ENCODE measurements at regions not wholly inside any gene's neighbourhood (a gene's known extent, or its start where the extent isn't known, plus 50 kb on each side); places are given as distances from the start of the nearest gene placed in this dataset.
"Not testable (repeated sequence)": the region's sequence is repeated elsewhere in the genome, so short reads cannot be mapped to it uniquely, and the experiment has no call there.

DNA sequence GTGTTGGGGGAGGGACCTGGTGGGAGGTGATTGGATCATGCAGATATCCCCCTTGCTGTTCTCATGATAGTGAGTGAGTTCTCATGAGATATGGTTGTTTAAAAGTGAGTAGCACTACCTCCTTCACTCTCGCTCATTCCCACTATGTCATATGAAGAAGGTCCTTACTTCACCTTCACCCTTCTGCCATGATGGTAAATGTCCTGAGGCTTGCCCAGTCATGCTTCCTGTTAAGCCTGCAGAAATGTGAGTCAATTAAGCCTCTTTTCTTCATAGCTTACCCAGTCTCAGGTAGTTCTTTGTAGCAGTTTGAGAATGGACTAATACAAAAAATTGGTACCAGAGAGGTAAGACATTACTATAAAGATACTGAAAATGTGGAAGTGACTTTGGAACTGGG, 425.9 kb downstream of the HTR1B start:
- no peak for DNase-seq (ENCODE audit: low read depth, low spot score)
- in situ Hi-C loops (cut with HindIII; ENCODE audit: low pct_unique_long_range_greater_than_20kb, low sequenced_read_pairs) = no loop called here

DNA sequence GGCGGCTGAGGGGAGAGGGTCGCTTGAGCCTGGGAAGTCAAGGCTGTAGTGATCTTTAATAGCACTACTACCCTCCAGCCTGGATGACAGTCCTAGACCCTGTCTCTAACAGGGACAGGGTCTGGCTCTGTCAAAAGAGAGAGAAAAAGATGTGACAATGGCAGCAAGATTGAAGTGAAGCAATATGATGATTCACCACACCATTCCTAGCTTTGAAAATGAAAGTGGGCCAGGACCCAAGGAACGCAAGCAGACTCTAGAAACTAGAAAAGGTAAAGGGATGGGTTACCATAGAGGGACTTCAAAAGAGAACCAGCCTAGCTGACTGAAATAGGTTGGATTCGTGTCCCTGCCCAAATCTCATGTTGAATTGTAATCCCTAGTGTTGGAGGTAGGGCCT, 426.9 kb downstream of the HTR1B start:
- in situ Hi-C loops (cut with HindIII; ENCODE audit: low pct_unique_long_range_greater_than_20kb, low sequenced_read_pairs) = no loop called here

DNA sequence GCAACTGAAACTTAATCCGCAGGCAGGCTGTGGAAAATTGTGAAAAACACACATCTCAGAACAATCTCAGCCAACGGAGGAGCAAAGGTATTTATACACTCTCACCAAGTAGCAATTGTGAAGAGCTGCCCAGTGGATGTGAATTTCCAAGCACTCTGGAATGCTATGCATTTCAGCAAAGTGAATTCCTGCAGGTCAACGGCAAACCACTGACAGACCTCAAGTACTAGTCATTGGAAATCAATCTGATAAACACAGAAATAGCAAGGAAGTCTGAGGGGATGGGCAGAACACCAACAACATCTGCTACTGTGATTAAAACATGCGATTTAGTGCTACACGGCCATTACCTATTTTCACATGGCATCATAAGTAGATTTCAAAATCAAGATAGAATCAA, 429.1 kb downstream of the HTR1B start:
- DNase-seq (ENCODE audit: low read depth, low spot score) = no peak
- in situ Hi-C loops (cut with HindIII; ENCODE audit: low pct_unique_long_range_greater_than_20kb, low sequenced_read_pairs) = no loop called here

More for the DNA sequence above, 426.9 kb downstream of the HTR1B start:
- no peak for DNase-seq (ENCODE audit: low read depth, low spot score)

DNA sequence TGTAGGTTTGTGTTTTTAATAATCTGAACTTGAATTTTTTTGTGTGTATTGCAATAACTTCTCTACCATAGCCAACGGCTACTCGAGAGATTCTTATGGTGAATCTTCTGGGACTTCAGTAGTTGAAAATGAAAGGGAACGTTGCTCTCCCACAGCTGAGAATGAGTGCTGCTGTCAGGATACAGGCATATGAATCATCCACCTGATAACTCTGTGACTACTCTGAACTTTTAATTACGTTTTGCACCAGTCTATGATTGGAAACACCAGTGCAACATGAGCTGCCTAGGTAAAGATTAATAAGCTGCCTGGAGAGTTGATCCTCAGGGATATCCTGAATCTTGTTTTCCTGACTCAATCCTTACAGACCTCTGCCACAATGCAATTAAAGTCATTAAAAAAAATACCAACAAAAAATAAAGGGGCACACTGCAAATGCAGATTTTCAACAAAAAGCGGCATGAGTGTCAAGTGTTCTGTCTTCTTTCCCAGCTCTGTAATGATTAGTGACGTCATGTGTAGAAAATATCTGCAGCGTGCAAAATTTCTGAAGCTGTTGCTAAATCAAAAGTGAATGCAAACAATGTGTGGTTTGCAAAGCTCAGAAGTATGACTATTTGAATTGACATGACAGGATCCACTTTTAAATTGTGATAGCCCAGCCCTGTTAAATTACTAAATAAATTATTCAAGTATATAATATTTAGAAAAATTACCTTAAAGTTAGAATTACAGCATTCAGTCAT, 432.2 kb downstream of the HTR1B start:
- no peak for DNase-seq (ENCODE audit: low read depth, low spot score)
- in situ Hi-C loops (cut with HindIII; ENCODE audit: low pct_unique_long_range_greater_than_20kb, low sequenced_read_pairs) = no loop called here

DNA sequence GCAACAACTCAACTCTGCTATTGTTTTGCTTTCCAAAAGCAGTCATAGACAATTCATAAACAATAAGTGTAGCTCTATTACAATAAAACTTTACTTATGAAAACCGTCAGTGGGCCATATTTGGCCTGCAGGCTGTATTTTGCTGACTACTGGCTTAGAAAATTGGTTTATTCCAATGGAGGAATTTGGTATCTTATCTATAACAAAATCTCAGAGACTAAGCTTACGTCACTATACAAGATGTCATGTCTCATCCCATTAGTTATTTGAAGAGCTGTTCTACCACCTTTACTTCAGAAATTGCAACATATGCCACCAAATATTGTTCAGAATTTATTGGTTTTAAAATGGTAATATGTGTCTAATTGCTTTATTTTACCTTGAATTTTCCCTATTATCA, 436.9 kb downstream of the HTR1B start:
- DNase-seq (ENCODE audit: low read depth, low spot score) = no peak
- in situ Hi-C loops (cut with HindIII; ENCODE audit: low pct_unique_long_range_greater_than_20kb, low sequenced_read_pairs) = no loop called here

DNA sequence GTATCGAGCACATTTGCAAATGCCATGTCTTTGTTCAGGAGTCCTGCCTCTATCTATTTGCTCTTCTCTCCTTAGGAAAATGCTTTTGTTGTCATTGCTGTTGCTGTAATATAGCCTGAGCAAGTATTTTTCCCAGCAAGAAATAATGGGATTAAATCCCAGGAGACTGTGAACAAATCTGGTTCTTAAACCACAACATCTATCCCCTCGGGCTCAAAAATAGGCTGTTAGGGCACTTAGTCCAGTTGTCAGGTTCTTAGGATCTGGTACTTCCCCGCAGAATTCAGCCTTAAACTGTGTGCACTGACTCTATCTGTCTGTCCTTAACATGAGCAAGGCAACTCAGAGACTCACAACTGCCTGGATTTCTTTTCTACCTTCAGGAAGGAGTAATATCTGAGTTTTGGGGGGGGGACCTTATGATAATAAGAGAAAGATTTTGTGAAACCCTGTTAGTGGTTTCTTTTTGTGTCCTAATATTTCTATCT, 437.5 kb downstream of the HTR1B start:
- no peak for DNase-seq (ENCODE audit: low read depth, low spot score)
- in situ Hi-C loops (cut with HindIII; ENCODE audit: low pct_unique_long_range_greater_than_20kb, low sequenced_read_pairs) = no loop called here

DNA sequence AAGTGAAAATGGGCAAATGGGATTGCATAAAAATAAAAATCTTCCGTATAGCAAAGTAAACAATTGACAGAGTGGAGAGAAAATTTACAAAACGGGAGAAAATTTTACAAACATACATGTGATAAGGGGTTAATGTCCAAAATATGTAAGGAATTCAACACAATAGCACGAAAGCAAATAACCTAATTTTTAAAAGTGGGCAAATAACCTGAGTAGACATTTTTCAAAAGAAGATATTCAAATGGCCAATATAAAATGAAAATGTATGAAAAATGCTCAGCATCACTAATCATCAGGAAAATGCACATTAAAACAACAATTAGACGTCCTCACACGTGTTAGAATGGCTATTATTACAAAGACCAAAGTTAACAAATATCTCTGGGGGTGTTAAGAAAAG, 441.5 kb downstream of the HTR1B start:
- no peak for DNase-seq (ENCODE audit: low read depth, low spot score)
- in situ Hi-C loops (cut with HindIII; ENCODE audit: low pct_unique_long_range_greater_than_20kb, low sequenced_read_pairs) = no loop called here

DNA sequence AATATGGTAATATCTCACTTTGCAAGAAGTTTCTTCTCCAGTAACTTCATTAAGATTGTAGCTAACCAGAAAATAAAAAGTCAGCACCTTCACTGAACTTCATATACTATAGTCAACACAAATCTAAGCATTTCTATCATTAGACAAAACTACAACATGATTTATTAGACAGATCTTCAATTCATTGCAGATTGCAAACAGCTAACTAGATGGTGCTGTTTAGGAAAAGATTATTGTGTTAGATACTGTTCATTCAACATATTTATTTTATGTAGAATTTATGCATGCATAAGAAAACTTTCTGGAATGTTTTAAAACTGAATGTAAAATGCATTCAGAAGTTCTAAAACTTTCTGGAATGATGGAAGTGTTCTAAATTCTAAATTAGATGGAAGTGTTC, 442.1 kb downstream of the HTR1B start:
- in situ Hi-C loops (cut with HindIII; ENCODE audit: low pct_unique_long_range_greater_than_20kb, low sequenced_read_pairs) = no loop called here

DNA sequence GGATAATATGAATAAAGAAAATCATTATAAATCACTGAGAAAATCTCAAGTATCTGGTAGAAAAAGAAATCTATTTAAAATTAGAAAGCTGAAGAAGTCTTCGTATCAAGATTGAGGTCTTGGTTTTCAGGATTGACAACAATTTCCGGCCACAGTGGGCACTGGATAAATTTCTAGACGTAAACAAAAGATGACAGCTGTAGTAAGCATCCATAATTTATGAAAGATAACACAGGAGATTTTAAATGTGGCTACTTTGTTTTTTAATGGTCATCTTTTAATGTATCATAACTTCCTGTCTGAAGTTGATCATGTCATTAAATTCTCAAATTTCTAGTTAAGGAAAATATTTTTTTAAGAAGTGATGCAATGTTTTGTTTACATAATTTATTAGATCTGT, 444.2 kb downstream of the HTR1B start:
- no peak for DNase-seq (ENCODE audit: low read depth, low spot score)
- in situ Hi-C loops (cut with HindIII; ENCODE audit: low pct_unique_long_range_greater_than_20kb, low sequenced_read_pairs) = no loop called here

More for the DNA sequence above, 442.1 kb downstream of the HTR1B start:
- no peak for DNase-seq (ENCODE audit: low read depth, low spot score)

DNA sequence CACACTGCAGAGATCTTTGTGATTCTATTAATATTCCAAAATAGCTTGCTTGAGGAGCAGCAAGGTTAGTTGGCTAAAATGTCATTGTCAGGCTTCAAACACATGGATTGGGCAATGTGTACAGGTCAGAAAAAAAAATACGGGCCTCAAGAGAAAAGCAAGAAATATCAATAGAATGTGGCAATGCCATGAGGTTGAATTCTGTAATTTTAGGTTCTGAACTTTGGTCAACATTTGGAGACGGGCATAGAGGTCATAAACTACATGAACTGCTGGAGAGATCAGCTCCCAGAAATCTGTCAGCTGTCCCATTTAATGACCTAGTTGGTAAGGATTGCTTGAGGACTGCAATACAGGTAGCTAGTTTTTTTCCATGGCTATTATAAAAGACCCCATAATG, 445.8 kb downstream of the HTR1B start:
- no peak for DNase-seq (ENCODE audit: low read depth, low spot score)
- in situ Hi-C loops (cut with HindIII; ENCODE audit: low pct_unique_long_range_greater_than_20kb, low sequenced_read_pairs) = no loop called here

DNA sequence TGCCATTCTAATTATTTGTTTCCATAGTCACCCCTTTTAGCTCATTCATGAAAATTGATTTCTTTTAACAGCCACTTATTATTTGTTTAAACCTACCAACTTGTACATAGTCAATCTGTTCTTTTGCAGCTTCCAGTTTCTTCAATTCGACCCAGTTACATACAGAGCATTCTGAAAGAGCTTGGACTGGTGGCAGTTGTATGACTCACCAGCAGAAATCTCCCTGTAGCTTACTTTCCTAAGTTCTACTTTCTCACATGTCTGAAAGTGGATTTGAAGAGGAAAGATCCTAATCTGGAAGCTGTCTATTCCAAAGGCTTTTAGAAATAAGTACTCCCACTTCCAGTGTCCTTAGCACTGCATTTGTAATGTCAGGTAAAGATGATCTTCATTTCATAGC, 447.9 kb downstream of the HTR1B start:
- no peak for DNase-seq (ENCODE audit: low read depth, low spot score)
- in situ Hi-C loops (cut with HindIII; ENCODE audit: low pct_unique_long_range_greater_than_20kb, low sequenced_read_pairs) = no loop called here

DNA sequence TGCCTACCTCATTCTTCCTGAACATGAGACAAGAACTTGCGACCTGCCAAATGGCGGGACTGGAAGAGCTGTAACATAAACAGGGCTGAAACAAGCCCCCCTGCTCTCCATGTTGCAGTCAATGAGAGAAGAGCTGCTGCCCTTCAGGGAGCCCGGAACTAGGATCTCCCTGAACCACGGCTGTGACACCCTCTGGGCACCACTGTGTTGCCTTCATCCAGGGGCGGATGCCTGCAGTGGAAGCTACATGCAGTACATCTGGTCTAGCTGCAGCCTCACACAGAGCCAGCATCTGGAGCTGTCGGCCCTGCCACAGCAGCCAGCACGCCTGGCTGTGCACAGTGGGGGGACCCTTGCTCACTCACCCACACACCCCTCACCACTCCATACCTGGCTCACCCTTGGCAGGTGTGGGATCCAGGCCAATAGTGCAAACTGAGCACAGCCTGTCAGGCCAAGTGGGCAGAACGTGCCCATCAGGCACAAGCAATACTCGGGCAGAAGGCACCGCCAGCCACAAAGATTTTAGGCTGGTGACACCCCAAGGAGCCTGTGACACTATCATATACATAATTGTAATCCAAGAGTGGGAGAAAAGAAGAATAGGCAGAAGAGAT, 451.3 kb downstream of the HTR1B start:
- in situ Hi-C loops (cut with HindIII; ENCODE audit: low pct_unique_long_range_greater_than_20kb, low sequenced_read_pairs) = no loop called here
- DNase-seq (ENCODE audit: low read depth, low spot score) = no peak

DNA sequence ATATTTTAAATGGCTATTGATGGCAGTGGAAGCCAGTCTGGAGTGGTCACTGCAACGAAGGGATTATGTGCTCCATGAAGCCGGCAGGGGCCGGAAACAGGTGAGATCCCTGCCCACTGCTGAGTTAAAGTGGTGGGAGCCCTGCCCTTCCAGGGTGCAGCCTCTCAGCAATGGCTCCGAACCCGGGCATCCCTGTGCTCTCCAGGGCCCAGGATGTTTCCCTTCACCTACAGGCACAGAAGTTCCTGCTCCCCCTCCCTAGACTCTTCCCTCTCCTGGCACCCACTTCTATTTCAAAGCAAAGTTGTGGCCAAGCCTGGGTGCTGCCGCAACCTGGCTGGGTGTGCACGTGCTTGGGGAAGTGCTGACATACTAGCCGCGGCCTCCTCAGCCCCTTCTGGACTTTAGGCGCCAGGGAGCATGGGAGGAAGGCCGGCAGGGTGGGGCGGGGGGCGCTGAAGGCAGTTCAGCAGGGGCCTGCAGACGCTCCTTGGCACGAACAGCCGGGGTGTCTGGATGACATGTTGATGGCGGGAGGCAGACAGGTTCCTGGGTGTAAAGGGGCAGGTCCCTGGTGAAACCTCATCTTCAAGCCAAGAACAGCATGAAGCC, 452.3 kb downstream of the HTR1B start:
- in situ Hi-C loops (cut with HindIII; ENCODE audit: low pct_unique_long_range_greater_than_20kb, low sequenced_read_pairs) = no loop called here
- no peak for DNase-seq (ENCODE audit: low read depth, low spot score)

DNA sequence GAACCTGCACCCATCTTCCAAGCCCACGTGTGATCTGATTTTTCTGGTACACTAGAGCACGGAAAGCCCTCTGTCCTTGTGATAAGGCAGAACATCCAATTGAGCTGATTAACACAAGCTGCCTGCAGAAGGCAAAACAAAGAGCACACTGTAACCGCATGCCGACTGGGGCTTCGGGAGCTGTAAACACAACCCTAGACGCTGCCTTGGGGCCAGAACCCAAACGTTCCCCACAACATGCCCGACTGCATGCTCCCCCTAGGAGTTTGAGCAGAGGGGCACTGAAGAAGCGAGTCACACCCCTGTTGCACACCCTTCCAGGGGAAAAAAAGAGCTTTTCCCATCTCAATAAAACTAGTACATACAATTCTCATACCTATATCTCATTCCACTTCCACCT, 470.7 kb downstream of the HTR1B start:
- in situ Hi-C loops (cut with HindIII; ENCODE audit: low pct_unique_long_range_greater_than_20kb, low sequenced_read_pairs) = no loop called here
- DNase-seq (ENCODE audit: low read depth, low spot score) = no peak

DNA sequence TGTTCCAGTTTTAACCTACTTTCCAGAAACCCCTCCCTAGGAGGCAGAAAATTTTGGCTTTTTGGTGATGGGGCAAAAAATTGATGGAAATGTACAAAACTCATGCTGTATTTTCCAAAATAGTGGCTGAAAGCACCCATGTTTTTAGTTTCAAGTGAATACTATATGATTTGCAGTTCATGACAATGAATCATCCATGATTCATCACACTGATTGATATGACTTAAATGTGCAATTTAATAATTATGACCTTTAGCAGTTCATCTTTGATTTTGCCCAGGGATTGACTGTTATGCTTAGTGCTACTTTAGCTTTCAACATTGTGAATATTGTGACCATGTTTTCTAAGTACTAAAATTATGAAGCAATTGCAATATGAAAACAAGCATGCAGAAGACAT, 478.7 kb downstream of the HTR1B start:
- in situ Hi-C loops (cut with HindIII; ENCODE audit: low pct_unique_long_range_greater_than_20kb, low sequenced_read_pairs) = no loop called here

DNA sequence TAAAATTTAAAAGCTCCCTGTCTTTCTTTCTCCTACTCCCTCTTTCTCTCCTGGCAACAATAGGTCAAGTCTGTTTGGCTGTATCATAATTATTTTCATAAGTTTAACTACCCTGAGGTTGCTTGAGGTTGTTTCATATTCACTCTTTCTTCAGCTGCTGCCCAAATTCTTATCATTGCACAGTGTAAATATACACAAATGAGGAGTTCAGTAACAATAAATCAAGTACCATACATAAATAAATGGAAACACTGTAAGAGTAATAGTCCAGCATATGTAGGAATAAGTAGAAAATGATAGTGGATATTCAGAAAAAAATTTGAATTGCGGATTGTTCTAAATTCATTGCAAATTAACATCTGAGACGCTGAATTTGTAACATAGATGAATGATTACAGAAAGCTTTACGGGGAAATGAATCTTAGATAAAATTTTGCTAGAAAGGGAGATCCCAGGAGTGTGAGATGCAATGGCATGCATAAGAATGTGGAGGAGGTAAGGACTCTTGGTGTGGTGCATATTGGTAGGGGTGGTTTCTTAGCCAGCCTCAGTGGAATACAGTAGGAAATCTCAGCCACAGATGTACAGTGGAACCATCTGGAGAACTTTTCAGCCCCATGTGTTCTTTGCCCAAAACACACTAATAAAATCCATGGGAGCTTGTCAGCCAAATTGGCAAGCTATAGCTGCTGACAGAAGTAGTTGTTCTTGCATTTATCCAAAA, 480.7 kb downstream of the HTR1B start:
- no peak for DNase-seq (ENCODE audit: low read depth, low spot score)
- in situ Hi-C loops (cut with HindIII; ENCODE audit: low pct_unique_long_range_greater_than_20kb, low sequenced_read_pairs) = no loop called here

More for the DNA sequence above, 478.7 kb downstream of the HTR1B start:
- no peak for DNase-seq (ENCODE audit: low read depth, low spot score)

DNA sequence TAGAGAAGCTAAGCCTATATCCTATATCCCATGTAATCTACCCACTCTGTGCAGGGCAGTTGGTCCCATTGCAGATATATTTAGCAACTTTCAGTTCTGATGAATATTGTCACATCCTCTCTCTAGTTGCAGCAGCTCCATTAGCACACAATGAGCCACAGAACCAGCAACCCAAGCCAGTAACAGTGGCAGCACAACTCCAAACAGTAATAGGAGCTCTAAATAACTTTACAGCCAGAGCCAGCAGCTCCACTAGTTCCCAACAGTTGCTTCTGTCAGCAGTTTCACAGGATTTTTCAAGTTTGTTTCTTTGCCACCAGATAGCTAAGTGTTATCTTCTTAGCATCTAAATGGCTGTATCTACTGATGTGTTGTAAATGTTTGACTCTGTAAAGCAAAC, 490.8 kb downstream of the HTR1B start:
- in situ Hi-C loops (cut with HindIII; ENCODE audit: low pct_unique_long_range_greater_than_20kb, low sequenced_read_pairs) = no loop called here
- no peak for DNase-seq (ENCODE audit: low read depth, low spot score)

DNA sequence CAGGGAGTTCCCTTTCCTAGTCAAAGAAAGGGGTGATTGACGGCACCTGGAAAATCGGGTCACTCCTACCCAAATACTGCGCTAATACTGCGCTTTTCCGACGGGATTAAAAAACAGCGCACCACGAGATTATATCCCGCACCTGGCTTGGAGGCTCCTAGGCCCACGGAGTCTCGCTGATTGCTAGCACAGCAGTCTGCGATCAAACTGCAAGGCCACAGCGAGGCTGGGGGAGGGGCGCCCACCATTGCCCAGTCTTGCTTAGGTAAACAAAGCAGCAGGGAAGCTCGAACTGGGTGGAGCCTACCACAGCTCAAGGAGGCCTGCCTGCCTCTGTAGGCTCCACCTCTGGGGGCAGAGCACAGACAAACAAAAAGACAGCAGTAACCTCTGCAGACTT, 504.1 kb downstream of the HTR1B start:
- in situ Hi-C loops (cut with HindIII; ENCODE audit: low pct_unique_long_range_greater_than_20kb, low sequenced_read_pairs); DNase-seq (ENCODE audit: low read depth, low spot score): not testable (repeated sequence)

Data from SK-MEL-5 (cell line).